ENCODE measurements at regions not wholly inside any gene's neighbourhood (a gene's known extent, or its start where the extent isn't known, plus 50 kb on each side); places are given as distances from the start of the nearest gene placed in this dataset.

- DNase-seq: no peak
These were observed 51.1 kb upstream of the GRIK3 start for GRCh38 chr1:37085393-37085792.

GRCh38 chr1:37089750-37090149, 55.4 kb upstream of the GRIK3 start:
- no peak for DNase-seq

GRCh38 chr1:37090671-37091070, 56.4 kb upstream of the GRIK3 start:
- no peak for DNase-seq

GRCh38 chr1:37092937-37093336, 58.6 kb upstream of the GRIK3 start:
- no peak for DNase-seq

- no peak for DNase-seq
These were observed 60.0 kb upstream of the GRIK3 start for GRCh38 chr1:37094302-37094701.

GRCh38 chr1:37096523-37096922, 62.2 kb upstream of the GRIK3 start:
- no peak for DNase-seq

GRCh38 chr1:37097731-37098130, 63.4 kb upstream of the GRIK3 start:
- no peak for DNase-seq

- no peak for DNase-seq
These were observed 63.9 kb upstream of the GRIK3 start for GRCh38 chr1:37098237-37098636.

- no peak for DNase-seq
These were observed 66.0 kb upstream of the GRIK3 start for GRCh38 chr1:37100310-37100709.

- DNase-seq: no peak
These were observed 68.5 kb upstream of the GRIK3 start for GRCh38 chr1:37102656-37103382.

GRCh38 chr1:37105911-37106310, 71.6 kb upstream of the GRIK3 start:
- no peak for DNase-seq

- DNase-seq: no peak
These were observed 73.0 kb upstream of the GRIK3 start for GRCh38 chr1:37107153-37107907.

GRCh38 chr1:37108596-37109188, 74.4 kb upstream of the GRIK3 start:
- DNase-seq: no peak

GRCh38 chr1:37112430-37112829, 78.1 kb upstream of the GRIK3 start:
- no peak for DNase-seq

GRCh38 chr1:37113285-37113997, 79.1 kb upstream of the GRIK3 start:
- no peak for DNase-seq

- no peak for DNase-seq
These were observed 84.5 kb upstream of the GRIK3 start for GRCh38 chr1:37118790-37119189.

- DNase-seq: no peak
These were observed 86.0 kb upstream of the GRIK3 start for GRCh38 chr1:37120279-37120678.

- DNase-seq: no peak
These were observed 89.2 kb upstream of the GRIK3 start for GRCh38 chr1:37123276-37124115.

- no peak for DNase-seq
These were observed 90.2 kb upstream of the GRIK3 start for GRCh38 chr1:37124501-37124900.

GRCh38 chr1:37125295-37125694, 91.0 kb upstream of the GRIK3 start:
- no peak for DNase-seq

GRCh38 chr1:37127254-37127748, 93.0 kb upstream of the GRIK3 start:
- no peak for DNase-seq

- DNase-seq: no peak
These were observed 93.8 kb upstream of the GRIK3 start for GRCh38 chr1:37128091-37128490.

Measured in activated CD4-positive, alpha-beta T cell treated with anti-CD3 and anti-CD28 coated beads, Interleukin-2, amount 50 U/mL, for 1 hour (primary cell).